GM18868 (cell line): ENCODE measurements at regions not wholly inside any gene's neighbourhood (a gene's known extent, or its start where the extent isn't known, plus 50 kb on each side); places are given as distances from the start of the nearest gene placed in this dataset.
A peak's percentile ranks its signal among the peaks of the same experiment; 100 is the strongest.

ENCODE experiments used
- ATAC-seq: cut with Tn5 transposase; IDR thresholded peaks from one replicate; pipeline ENCODE4 v1.9.1; 2021; ENCODE audit warnings: mild to moderate bottlenecking, moderate library complexity; ENCODE audit not compliant: unreplicated experiment

- no peak for ATAC-seq
Observed at GRCh38 chr10:3229815-3230214, 57.2 kb upstream of the PITRM1 start.

GRCh38 chr10:3228629-3228945 lies 56.0 kb upstream of the PITRM1 start:
- no peak for ATAC-seq

- peak; percentile 8 for ATAC-seq
Observed at GRCh38 chr10:3226960-3227744, 54.6 kb upstream of the PITRM1 start.

GRCh38 chr10:3225561-3225960 lies 53.0 kb upstream of the PITRM1 start:
- ATAC-seq, result no peak

- no peak for ATAC-seq
Observed at GRCh38 chr10:3224241-3224640, 51.7 kb upstream of the PITRM1 start.

GRCh38 chr10:3222626-3223025 lies 50.0 kb upstream of the PITRM1 start:
- ATAC-seq, result no peak
